GM12874 (cell line): ENCODE measurements at regions not wholly inside any gene's neighbourhood (a gene's known extent, or its start where the extent isn't known, plus 50 kb on each side); places are given as distances from the start of the nearest gene placed in this dataset.

Experiments used
- CTCF ChIP-seq: IDR thresholded peaks from 2 replicates; pipeline ENCODE4 v1.5.1; 2011; ENCODE audit warnings: low read depth, mild to moderate bottlenecking, control low read depth, low read length, moderate library complexity; ENCODE audit not compliant: insufficient read depth

GRCh38 chr5:63825984-63826383 is 136.3 kb downstream of the HTR1A start:
- TF ChIP-seq CTCF: no peak

- no peak for TF ChIP-seq CTCF
Measured at GRCh38 chr5:63823583-63823982, 138.7 kb downstream of the HTR1A start.

DNA sequence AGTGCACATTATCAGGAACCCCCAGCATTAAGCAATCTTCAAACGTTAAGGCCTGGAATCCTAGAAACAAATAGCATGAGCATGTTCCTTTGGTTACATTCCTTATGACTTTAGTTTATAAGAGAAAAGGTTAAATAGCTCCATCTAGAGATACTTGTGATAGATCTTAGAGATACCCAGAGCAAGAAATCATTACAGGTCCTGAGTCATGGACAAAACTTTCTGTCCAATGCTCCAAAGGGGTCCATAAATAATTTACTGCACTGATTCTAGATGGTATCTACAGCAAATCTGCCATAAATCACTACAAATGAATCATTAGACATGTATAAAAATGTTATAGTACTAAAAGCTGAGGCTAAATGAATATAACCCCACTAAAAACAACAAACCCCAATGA is 139.6 kb downstream of the HTR1A start:
- TF ChIP-seq CTCF: no peak

- no peak for TF ChIP-seq CTCF
Measured at GRCh38 chr5:63820577-63820976, 141.7 kb downstream of the HTR1A start.

- no peak for TF ChIP-seq CTCF
Measured at GRCh38 chr5:63812693-63813092, 149.6 kb downstream of the HTR1A start.

DNA sequence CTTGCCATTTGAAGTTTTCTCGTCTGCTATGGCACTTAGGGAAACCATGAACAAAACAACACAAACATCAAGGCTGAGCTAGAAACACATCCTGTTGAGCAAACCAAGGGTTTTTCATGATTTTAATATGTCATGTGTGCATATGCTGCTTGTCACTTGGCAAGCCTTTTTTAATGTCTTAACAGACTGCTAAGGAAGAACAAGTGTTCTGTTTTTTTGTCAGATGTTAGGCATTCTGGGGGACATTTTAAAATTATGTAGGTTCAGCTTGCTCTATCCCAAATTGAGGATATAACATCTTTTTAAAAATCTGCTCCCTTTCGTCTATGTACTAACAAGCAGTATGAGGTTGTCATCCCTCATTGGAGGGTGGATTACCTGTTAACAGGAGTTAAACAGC is 150.3 kb downstream of the HTR1A start:
- no peak for TF ChIP-seq CTCF

DNA sequence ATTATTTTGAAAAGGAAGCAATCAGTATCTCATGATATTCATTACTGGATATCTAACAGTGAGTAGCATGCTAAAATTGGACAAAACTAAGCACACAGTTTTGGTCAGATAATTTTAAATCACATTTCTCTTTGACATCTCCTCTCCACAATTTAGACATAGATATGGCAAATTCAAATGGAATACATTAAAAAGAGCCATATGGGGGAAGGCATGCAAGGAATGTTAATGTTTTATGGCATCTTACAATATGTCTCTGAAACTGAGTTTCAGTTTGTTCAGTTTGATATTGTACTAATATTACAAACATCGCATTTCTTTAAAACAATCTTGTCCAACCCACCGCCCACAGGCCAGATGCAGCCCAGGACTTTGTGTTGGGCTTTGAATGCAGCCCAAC is 151.0 kb downstream of the HTR1A start:
- no peak for TF ChIP-seq CTCF

GRCh38 chr5:63805151-63805550 is 157.1 kb downstream of the HTR1A start:
- TF ChIP-seq CTCF: no peak
